ENCODE measurements at regions not wholly inside any gene's neighbourhood (a gene's known extent, or its start where the extent isn't known, plus 50 kb on each side); places are given as distances from the start of the nearest gene placed in this dataset.

- peak overlapping the region; percentile 11 for H3K4me2 ChIP-seq (ENCODE audit: insufficient read depth, insufficient read length, low read length)
- H4K91ac ChIP-seq (ENCODE audit: insufficient read length, low read depth, low read length), result no peak overlapping the region
- H3K27me3 Mint-ChIP-seq (ENCODE audit: low read depth), result peaks cover 3% of the 10 kb centered on the region
- no peak overlapping the region for H2BK15ac ChIP-seq (ENCODE audit: low read depth, low read length)
- no peak overlapping the region for H3K4ac ChIP-seq (ENCODE audit: low read depth, low read length)
- peak overlapping the region; percentile 10 for H3K27ac ChIP-seq (ENCODE audit: insufficient read length, low read depth, low read length)
- no peaks in the 10 kb centered on the region for H3K27me3 ChIP-seq (ENCODE audit: insufficient read depth, low read length)
- peak overlapping the region; percentile 21 to 89 (median 75); a peak in 5 of 7 replicates for H3K27ac Mint-ChIP-seq
- peaks cover 24 to 45% (median 32%) of the 10 kb centered on the region in 3 experiments for H3K36me3 Mint-ChIP-seq (ENCODE audit: insufficient read depth in 1 of 3, low read depth in 3 of 3)
- no CpG with 5 or more reads among the region's 15 CpGs for WGBS (ENCODE audit: extremely low coverage, insufficient read length, low lambda C conversion rate)
- no peaks in the 10 kb centered on the region for H3K9me3 ChIP-seq (ENCODE audit: control insufficient read depth, low read depth, low read length)
- no peak overlapping the region for H4K8ac ChIP-seq (replicated peaks; ENCODE audit: insufficient read length, low read depth, low read length)
- peak; percentile 30 for DNase-seq
- no peaks in the 10 kb centered on the region for H3K79me1 ChIP-seq (ENCODE audit: insufficient read depth, low read depth, low read length, poor library complexity, severe bottlenecking)
- H4K5ac ChIP-seq (ENCODE audit: insufficient read length, low read depth, low read length), result no peak overlapping the region
- no peak overlapping the region for H2AK5ac ChIP-seq (ENCODE audit: insufficient read length, low read length)
- H3T11ph ChIP-seq (ENCODE audit: low read length), result no peak overlapping the region
- H3K79me2 ChIP-seq (ENCODE audit: insufficient read depth, low read length), result no peaks in the 10 kb centered on the region
- H3K18ac ChIP-seq (ENCODE audit: insufficient read length, low read depth, low read length), result no peak overlapping the region
- TF ChIP-seq, protein P1, sequence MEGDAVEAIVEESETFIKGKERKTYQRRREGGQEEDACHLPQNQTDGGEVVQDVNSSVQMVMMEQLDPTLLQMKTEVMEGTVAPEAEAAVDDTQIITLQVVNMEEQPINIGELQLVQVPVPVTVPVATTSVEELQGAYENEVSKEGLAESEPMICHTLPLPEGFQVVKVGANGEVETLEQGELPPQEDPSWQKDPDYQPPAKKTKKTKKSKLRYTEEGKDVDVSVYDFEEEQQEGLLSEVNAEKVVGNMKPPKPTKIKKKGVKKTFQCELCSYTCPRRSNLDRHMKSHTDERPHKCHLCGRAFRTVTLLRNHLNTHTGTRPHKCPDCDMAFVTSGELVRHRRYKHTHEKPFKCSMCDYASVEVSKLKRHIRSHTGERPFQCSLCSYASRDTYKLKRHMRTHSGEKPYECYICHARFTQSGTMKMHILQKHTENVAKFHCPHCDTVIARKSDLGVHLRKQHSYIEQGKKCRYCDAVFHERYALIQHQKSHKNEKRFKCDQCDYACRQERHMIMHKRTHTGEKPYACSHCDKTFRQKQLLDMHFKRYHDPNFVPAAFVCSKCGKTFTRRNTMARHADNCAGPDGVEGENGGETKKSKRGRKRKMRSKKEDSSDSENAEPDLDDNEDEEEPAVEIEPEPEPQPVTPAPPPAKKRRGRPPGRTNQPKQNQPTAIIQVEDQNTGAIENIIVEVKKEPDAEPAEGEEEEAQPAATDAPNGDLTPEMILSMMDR (conservative IDR thresholded peaks at IDR 0.05), result no peak
- no peak overlapping the region for H3K56ac ChIP-seq (ENCODE audit: insufficient read length, low read depth, low read length)
- no peak overlapping the region for H2BK12ac ChIP-seq (ENCODE audit: insufficient read length, low read depth, low read length)
- H3K4me1 ChIP-seq (ENCODE audit: insufficient read depth, low read length), result peaks cover 3% of the 10 kb centered on the region; the same call in 1 of the 2 replicates
- no peak overlapping the region for H2BK120ac ChIP-seq (ENCODE audit: low read depth, low read length, poor library complexity, severe bottlenecking)
- H2BK5ac ChIP-seq (ENCODE audit: insufficient read length, low read length), result no peak overlapping the region
- H2BK20ac ChIP-seq (ENCODE audit: low read depth, low read length, poor library complexity, severe bottlenecking), result peak overlapping the region; percentile 83
- no peak overlapping the region for H3K23ac ChIP-seq (ENCODE audit: insufficient read length, low read depth, low read length)
- H3K23me2 ChIP-seq (ENCODE audit: insufficient read length, low read depth, low read length, poor library complexity, severe bottlenecking), result no peaks in the 10 kb centered on the region
- no peaks in the 10 kb centered on the region for H4K20me1 ChIP-seq (ENCODE audit: control insufficient read depth, insufficient read depth, insufficient read length)
- peak overlapping the region in 1 of 2 experiments; percentile 15; a peak in 1 of 5 replicates for H3K4me3 Mint-ChIP-seq
- H3K14ac ChIP-seq (ENCODE audit: insufficient read depth, low read length), result no peak overlapping the region
- peaks cover 20 to 24% of the 10 kb centered on the region in 2 experiments for H3K9me3 Mint-ChIP-seq
- H3K9ac ChIP-seq (ENCODE audit: extremely low read depth, insufficient read length, low read length), result peak overlapping the region; percentile 6
- H2AFZ ChIP-seq (ENCODE audit: low read length), result no peak overlapping the region
- H3K4me1 Mint-ChIP-seq, result peaks cover 45 to 53% of the 10 kb centered on the region in 2 experiments
Observed at GRCh38 chr4:132123870-132124623, 1025.0 kb upstream of the PCDH10 start.
